ENCODE measurements at regions not wholly inside any gene's neighbourhood (a gene's known extent, or its start where the extent isn't known, plus 50 kb on each side); places are given as distances from the start of the nearest gene placed in this dataset.

- Histone ChIP-seq H2AFZ (ENCODE audit: low read depth, low read length) (no peak overlapping the region), H3K27ac (ENCODE audit: low read length) (no peak overlapping the region), H3K9me3 (ENCODE audit: insufficient read depth, low read length) (no peaks in the 10 kb centered on the region), H3K36me3 (replicated peaks; ENCODE audit: low read depth, low read length) (no peaks in the 10 kb centered on the region), H3K4me3 (ENCODE audit: low read length) (no peak overlapping the region), H4K20me1 (ENCODE audit: insufficient read depth, low read length) (no peaks in the 10 kb centered on the region), H3K4me1 (ENCODE audit: low read length) (no peaks in the 10 kb centered on the region), H3K4me2 (ENCODE audit: low read length) (no peak overlapping the region), H3K9ac (ENCODE audit: low read length) (no peak overlapping the region), H3K79me2 (ENCODE audit: low read length) (no peaks in the 10 kb centered on the region), H3K27me3 (ENCODE audit: low read depth, low read length) (no peaks in the 10 kb centered on the region)
- TF ChIP-seq EZH2phosphoT487 (IDR thresholded peaks at IDR 0.05; ENCODE audit: low read depth) (no peak), CTCF (IDR thresholded peaks at IDR 0.05; ENCODE audit: low read depth, low read length) (no peak)
Observed at GRCh38 chr16:26762594-26762993, 304.1 kb upstream of the C16orf82 start.

- no peak overlapping the region for H3K4me2 ChIP-seq (ENCODE audit: low read length)
- no peak overlapping the region for H3K9ac ChIP-seq (ENCODE audit: low read length)
- no peaks in the 10 kb centered on the region for H3K79me2 ChIP-seq (ENCODE audit: low read length)
- H3K27me3 ChIP-seq (ENCODE audit: low read depth, low read length): no peaks in the 10 kb centered on the region
- no peaks in the 10 kb centered on the region for H3K4me1 ChIP-seq (ENCODE audit: low read length)
- TF ChIP-seq CTCF (IDR thresholded peaks at IDR 0.05; ENCODE audit: low read depth, low read length) (no peak), EZH2phosphoT487 (IDR thresholded peaks at IDR 0.05; ENCODE audit: low read depth) (no peak)
- no peak overlapping the region for H2AFZ ChIP-seq (ENCODE audit: low read depth, low read length)
- H3K36me3 ChIP-seq (replicated peaks; ENCODE audit: low read depth, low read length): no peaks in the 10 kb centered on the region
- H3K27ac ChIP-seq (ENCODE audit: low read length): no peak overlapping the region
- no peak overlapping the region for H3K4me3 ChIP-seq (ENCODE audit: low read length)
- no peaks in the 10 kb centered on the region for H3K9me3 ChIP-seq (ENCODE audit: insufficient read depth, low read length)
- no peaks in the 10 kb centered on the region for H4K20me1 ChIP-seq (ENCODE audit: insufficient read depth, low read length)
Observed at GRCh38 chr16:26765087-26765486, 301.6 kb upstream of the C16orf82 start.

- TF ChIP-seq EZH2phosphoT487 (IDR thresholded peaks at IDR 0.05; ENCODE audit: low read depth): no peak
- no peak for TF ChIP-seq CTCF (IDR thresholded peaks at IDR 0.05; ENCODE audit: low read depth, low read length)
- Histone ChIP-seq H2AFZ (ENCODE audit: low read depth, low read length) (no peak overlapping the region), H3K4me3 (ENCODE audit: low read length) (no peak overlapping the region), H3K4me2 (ENCODE audit: low read length) (no peak overlapping the region), H3K36me3 (replicated peaks; ENCODE audit: low read depth, low read length) (no peaks in the 10 kb centered on the region), H3K79me2 (ENCODE audit: low read length) (no peaks in the 10 kb centered on the region), H3K4me1 (ENCODE audit: low read length) (no peaks in the 10 kb centered on the region), H4K20me1 (ENCODE audit: insufficient read depth, low read length) (no peaks in the 10 kb centered on the region), H3K27ac (ENCODE audit: low read length) (no peak overlapping the region), H3K9me3 (ENCODE audit: insufficient read depth, low read length) (no peaks in the 10 kb centered on the region), H3K9ac (ENCODE audit: low read length) (no peak overlapping the region), H3K27me3 (ENCODE audit: low read depth, low read length) (no peaks in the 10 kb centered on the region)
Observed at GRCh38 chr16:26768385-26769010, 298.2 kb upstream of the C16orf82 start.

- H3K9me3 ChIP-seq (ENCODE audit: insufficient read depth, low read length): no peaks in the 10 kb centered on the region
- H4K20me1 ChIP-seq (ENCODE audit: insufficient read depth, low read length): no peaks in the 10 kb centered on the region
- H3K9ac ChIP-seq (ENCODE audit: low read length): no peak overlapping the region
- H3K36me3 ChIP-seq (replicated peaks; ENCODE audit: low read depth, low read length): no peaks in the 10 kb centered on the region
- H3K27ac ChIP-seq (ENCODE audit: low read length): no peak overlapping the region
- H3K4me2 ChIP-seq (ENCODE audit: low read length): no peak overlapping the region
- no peak overlapping the region for H2AFZ ChIP-seq (ENCODE audit: low read depth, low read length)
- H3K79me2 ChIP-seq (ENCODE audit: low read length): no peaks in the 10 kb centered on the region
- no peaks in the 10 kb centered on the region for H3K27me3 ChIP-seq (ENCODE audit: low read depth, low read length)
- TF ChIP-seq CTCF (IDR thresholded peaks at IDR 0.05; ENCODE audit: low read depth, low read length) (no peak), EZH2phosphoT487 (IDR thresholded peaks at IDR 0.05; ENCODE audit: low read depth) (no peak)
- no peak overlapping the region for H3K4me3 ChIP-seq (ENCODE audit: low read length)
- H3K4me1 ChIP-seq (ENCODE audit: low read length): no peaks in the 10 kb centered on the region
Observed at GRCh38 chr16:26770547-26770946, 296.2 kb upstream of the C16orf82 start.

Measured in OCI-LY3 (cell line).